A673 (cell line): ENCODE measurements at regions not wholly inside any gene's neighbourhood (a gene's known extent, or its start where the extent isn't known, plus 50 kb on each side); places are given as distances from the start of the nearest gene placed in this dataset.

Experiments used
- BruUV-seq: library from RNA; stranded (reverse); fragments of 400-500 nt; replicated peaks from 2 replicates; lab custom pipeline; 2021; lab: Mats Ljungman, UMichigan
- CTCF ChIA-PET: fragments of 300-600 bp; sonication (Branson Sonifier 250); formaldehyde crosslinking; loops from one replicate; lab custom pipeline; 2022; ENCODE audit warnings: antibody characterized with exemption; lab: Charles Lee
- POLR2A ChIA-PET: fragments of 300-600 bp; sonication (Branson Sonifier 250); formaldehyde crosslinking; loops from one replicate; lab custom pipeline; 2022; ENCODE audit warnings: antibody characterized with exemption; ENCODE audit not compliant: low non-redundant PET; lab: Charles Lee
- DNase-seq: peaks from one replicate; pipeline ENCODE4 v3.0.0-alpha.2; 2015; ENCODE audit warnings: low spot score
- H3K27ac ChIP-seq: fragments of 200-600 bp; sonication (generic); 2 replicates; pipeline ENCODE4 v1.5.1; 2016; ENCODE audit warnings: mixed run types, low read depth, mild to moderate bottlenecking, mixed read lengths, antibody characterized with exemption, low read length; ENCODE audit not compliant: poor library complexity, severe bottlenecking
- H3K27me3 ChIP-seq: fragments of 200-600 bp; sonication (generic); replicated peaks from 2 replicates; pipeline ENCODE4 v1.6.1; 2017; ENCODE audit warnings: mixed run types, low read depth, mild to moderate bottlenecking, mixed read lengths, antibody characterized with exemption, low read length; ENCODE audit not compliant: insufficient read depth, poor library complexity
- H3K36me3 ChIP-seq: fragments of 200-600 bp; sonication (generic); 2 replicates; pipeline ENCODE4 v1.6.1; 2016; ENCODE audit warnings: mixed run types, mild to moderate bottlenecking, mixed read lengths, antibody characterized with exemption, low read length; ENCODE audit not compliant: insufficient read depth, poor library complexity, severe bottlenecking
- H3K4me1 ChIP-seq: fragments of 200-600 bp; sonication (generic); 2 replicates; pipeline ENCODE4 v1.6.1; 2017; ENCODE audit warnings: mixed run types, mild to moderate bottlenecking, mixed read lengths, antibody characterized with exemption, low read length; ENCODE audit not compliant: insufficient read depth, poor library complexity, severe bottlenecking
- H3K4me3 ChIP-seq: fragments of 200-600 bp; sonication (generic); 2 replicates; pipeline ENCODE4 v1.5.1; 2016; ENCODE audit warnings: low read depth, mixed run types, mild to moderate bottlenecking, mixed read lengths, low read length; ENCODE audit not compliant: poor library complexity, severe bottlenecking
- H3K9me3 ChIP-seq: fragments of 200-600 bp; sonication (generic); 2 replicates; pipeline ENCODE4 v1.6.1; 2016; ENCODE audit warnings: mixed run types, low read depth, mild to moderate bottlenecking, mixed read lengths, antibody characterized with exemption, low read length; ENCODE audit not compliant: poor library complexity, severe bottlenecking
- EZH2 ChIP-seq: fragments of 200-600 bp; sonication (generic); IDR thresholded peaks from 2 replicates; pipeline ENCODE4 v1.6.1; 2017; ENCODE audit warnings: borderline replicate concordance, low read depth, mild to moderate bottlenecking, mixed read lengths, antibody characterized with exemption, low read length; ENCODE audit not compliant: poor library complexity, severe bottlenecking
- intact Hi-C: fragments of 100-400 bp; cut with micrococcal nuclease; formaldehyde crosslinking; loops from one replicate; pipeline ENCODE4 v1.10.0; 2022; ENCODE audit not compliant: unreplicated experiment
- TF ChIP-seq, protein P1 (sequence below): fragments of 300-800, 200-600 bp; sonication (generic); conservative IDR thresholded peaks from 2 replicates; pipeline ENCODE4 v1.5.1; 2017; ENCODE audit warnings: low read depth, mild to moderate bottlenecking, antibody characterized with exemption, low read length, moderate library complexity, mixed read lengths

DNA sequence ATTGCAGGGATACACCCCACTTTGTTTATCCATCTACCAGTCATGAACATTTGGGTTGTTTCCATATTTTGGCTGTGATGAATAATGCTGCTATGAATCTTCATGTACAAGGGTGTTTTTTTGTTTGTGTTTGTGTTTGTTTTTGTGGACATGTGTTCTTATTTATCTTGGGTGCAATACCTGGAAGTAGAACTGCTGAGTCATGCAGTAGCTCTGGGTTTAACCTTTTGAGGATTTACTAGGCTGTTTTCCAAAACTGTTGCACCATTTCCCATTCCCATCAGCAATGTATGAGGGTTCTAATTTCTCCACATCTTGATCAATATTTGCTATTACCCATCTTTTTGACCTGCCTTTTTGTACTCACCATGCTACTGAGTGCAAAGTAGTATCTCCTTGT is 140.0 kb upstream of the CYP1B1 start:
- H3K27ac ChIP-seq = no peak overlapping the region
- no peak for DNase-seq
- POLR2A ChIA-PET = no interaction called here
- no peaks in the 10 kb centered on the region for H3K36me3 ChIP-seq
- CTCF ChIA-PET = no interaction called here
- H3K9me3 ChIP-seq = no peaks in the 10 kb centered on the region
- no peak overlapping the region for H3K4me3 ChIP-seq
- intact Hi-C loops = no loop called here
- BruUV-seq = no TSS peak
- no peaks in the 10 kb centered on the region for H3K27me3 ChIP-seq
- no peaks in the 10 kb centered on the region for H3K4me1 ChIP-seq
- TF ChIP-seq, protein P1, sequence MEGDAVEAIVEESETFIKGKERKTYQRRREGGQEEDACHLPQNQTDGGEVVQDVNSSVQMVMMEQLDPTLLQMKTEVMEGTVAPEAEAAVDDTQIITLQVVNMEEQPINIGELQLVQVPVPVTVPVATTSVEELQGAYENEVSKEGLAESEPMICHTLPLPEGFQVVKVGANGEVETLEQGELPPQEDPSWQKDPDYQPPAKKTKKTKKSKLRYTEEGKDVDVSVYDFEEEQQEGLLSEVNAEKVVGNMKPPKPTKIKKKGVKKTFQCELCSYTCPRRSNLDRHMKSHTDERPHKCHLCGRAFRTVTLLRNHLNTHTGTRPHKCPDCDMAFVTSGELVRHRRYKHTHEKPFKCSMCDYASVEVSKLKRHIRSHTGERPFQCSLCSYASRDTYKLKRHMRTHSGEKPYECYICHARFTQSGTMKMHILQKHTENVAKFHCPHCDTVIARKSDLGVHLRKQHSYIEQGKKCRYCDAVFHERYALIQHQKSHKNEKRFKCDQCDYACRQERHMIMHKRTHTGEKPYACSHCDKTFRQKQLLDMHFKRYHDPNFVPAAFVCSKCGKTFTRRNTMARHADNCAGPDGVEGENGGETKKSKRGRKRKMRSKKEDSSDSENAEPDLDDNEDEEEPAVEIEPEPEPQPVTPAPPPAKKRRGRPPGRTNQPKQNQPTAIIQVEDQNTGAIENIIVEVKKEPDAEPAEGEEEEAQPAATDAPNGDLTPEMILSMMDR = no peak
- TF ChIP-seq EZH2 = no peak

DNA sequence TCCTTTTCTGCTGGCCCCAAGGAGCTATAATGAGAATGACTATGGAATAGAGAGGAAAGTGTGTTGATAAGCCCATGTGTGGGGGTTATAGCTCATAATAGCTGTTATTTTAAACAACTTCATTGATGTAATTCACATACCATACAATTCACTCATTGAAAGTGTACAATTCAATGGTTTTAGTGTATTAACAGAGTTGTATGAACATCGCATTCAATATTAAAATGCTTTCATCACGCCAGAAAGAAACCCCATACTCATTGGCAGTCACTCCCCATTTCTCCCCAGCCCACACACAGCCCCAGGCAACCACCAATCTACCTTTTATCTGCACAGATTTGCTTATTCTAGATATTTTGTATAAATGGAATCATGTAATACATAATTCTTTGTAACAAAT is 139.6 kb upstream of the CYP1B1 start:
- H3K27me3 ChIP-seq = no peaks in the 10 kb centered on the region
- H3K4me3 ChIP-seq = no peak overlapping the region
- no peaks in the 10 kb centered on the region for H3K4me1 ChIP-seq
- POLR2A ChIA-PET = no interaction called here
- TF ChIP-seq EZH2 = no peak
- TF ChIP-seq, protein P1 = no peak
- DNase-seq = no peak
- H3K27ac ChIP-seq = no peak overlapping the region
- BruUV-seq = no TSS peak
- CTCF ChIA-PET = no interaction called here
- H3K9me3 ChIP-seq = no peaks in the 10 kb centered on the region
- no peaks in the 10 kb centered on the region for H3K36me3 ChIP-seq
- intact Hi-C loops = no loop called here

DNA sequence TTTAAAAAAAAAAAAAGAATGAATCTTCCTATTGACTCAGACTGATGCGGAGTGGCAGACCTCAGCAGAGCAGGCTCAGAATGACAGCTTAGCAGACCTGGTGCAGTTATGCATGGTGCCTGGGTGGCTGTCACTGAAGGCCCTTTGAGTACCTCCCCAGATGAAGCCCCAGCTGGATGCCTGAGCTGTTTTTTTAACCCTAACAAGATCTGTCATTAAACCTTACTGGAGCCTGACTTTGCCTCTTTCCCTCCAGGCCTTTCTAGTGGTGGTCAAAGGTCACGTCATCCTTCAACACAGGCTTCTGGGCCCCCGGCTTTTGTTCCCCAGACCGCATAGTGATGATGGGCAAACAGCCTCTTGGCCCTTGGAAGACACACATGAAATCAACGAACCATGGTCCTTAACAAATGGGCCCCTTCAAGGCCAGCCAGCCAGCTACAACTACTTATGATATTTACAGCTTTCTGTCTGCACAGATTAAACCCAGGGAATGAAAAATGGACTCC is 138.3 kb upstream of the CYP1B1 start:
- H3K27ac ChIP-seq = no peak overlapping the region
- H3K36me3 ChIP-seq = no peaks in the 10 kb centered on the region
- H3K9me3 ChIP-seq = no peaks in the 10 kb centered on the region
- intact Hi-C loops = no loop called here
- ChIA-PET POLR2A (no interaction called here), CTCF (no interaction called here)
- H3K27me3 ChIP-seq = no peaks in the 10 kb centered on the region
- TF ChIP-seq, protein P1 = no peak
- TF ChIP-seq EZH2 = no peak
- H3K4me1 ChIP-seq = no peaks in the 10 kb centered on the region
- BruUV-seq = no TSS peak
- H3K4me3 ChIP-seq = no peak overlapping the region
- no peak for DNase-seq
